ENCODE measurements at regions not wholly inside any gene's neighbourhood (a gene's known extent, or its start where the extent isn't known, plus 50 kb on each side); places are given as distances from the start of the nearest gene placed in this dataset.

DNA sequence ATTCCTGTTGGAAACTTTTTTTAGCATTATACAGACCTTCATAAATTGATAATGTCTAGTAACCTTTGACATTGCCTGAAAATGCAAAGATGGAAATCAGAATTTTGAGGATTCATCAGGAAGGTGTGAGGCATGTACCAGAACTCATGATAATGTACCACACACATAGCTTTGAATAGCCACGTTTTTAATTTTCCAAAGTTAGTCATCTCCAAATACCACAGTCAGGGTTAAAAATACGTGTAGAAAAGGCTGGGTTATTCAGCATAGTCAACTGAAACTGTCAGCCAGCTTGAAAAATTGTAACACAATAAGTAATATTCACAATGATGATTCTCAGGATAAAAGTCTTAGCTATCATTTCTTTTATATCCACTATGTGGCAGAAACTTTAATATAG, 102.0 kb upstream of the THRB start:
- DNase-seq = no peak

DNA sequence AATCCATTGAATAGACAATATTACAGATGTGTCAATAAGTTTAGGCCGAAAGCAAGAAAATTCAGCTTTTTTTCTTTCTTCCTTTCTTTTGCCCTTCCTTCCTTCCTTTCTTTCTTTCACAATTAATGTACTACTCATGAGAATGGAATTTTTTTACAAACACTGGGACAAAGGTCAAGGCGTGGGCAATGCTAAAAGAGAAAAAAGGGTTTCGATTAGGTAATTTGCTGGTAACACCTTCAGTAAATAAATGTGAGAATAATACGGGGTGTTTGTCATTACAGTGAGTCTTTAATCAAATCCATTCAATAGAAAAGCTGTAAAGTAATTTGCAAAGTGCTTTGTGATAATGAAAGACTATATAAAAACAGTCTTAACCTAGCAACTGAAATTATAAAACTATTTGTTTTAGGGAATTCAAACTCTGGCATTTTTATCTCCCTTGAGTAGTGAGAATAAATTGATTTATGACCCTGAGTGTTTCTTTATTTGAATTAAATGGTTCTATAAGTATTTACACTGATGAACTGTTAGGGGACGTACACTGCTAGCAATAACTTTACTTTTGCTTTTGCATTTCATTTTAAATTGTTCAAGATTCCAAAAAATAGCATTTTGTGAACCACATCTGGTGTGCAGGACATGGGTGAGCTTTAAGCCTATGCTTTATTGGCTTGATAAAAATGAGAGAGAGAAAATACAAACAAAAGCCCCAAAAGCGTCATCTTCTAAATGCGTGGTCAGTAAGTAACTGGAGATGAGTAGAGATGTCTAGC, 104.2 kb upstream of the THRB start:
- DNase-seq = no peak

DNA sequence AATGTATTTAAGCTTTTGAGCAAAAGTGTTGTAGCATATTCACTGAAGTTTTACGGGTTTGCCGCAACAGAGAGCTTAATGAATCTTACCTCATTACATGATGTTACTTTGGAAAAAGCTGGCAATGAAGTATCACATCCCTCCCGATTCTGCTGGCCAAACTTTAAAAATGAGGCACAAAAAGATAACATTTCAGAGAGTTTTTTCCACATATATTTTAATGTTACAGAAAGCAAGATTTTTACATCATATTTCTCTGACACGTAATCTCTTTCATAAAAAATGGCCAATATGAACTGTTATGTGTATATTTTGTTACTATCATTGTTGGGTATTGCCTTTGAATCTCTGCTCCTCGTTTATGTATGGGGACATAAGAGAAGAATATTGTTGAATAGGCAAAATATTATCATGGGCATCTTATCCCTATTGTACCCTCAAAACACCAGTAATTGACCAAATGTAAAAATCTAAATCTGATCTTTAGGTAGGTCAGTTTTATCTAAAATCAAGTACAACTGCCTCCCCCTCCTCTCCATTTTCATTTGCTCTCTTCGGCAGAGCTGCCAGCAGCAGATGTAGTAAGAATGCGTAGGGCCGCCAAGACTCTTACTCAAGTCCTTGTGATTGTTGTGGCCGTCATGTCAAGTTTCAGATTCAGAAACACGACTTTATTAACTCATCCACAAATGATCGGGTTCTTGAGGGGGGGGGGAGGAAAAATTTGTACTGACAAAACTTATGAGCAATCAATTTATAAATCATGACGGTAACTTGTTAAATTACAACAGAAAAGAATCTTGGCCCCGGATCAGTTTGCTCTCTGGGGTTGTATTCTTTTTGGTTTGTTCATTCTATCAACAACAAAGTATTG, 106.7 kb upstream of the THRB start:
- no peak for DNase-seq

DNA sequence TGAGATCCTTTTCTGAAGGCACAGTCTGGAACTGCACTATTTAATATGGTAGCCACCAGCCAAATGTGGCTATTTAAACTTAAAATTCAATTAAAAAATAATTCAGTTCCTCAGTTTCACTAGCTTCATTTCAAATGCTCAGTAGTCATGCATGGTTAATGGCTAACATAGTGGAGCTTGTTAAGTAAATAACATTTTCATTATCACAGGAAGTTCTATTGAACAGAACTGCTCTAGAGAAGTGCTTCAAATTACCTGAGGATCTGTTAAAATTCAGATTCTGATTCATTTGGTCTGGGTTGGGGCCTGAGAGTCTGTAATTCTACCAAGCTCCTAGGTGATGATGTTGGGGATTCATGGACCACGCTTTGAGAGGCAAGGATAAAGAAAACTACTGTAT, 109.6 kb upstream of the THRB start:
- no peak for DNase-seq

DNA sequence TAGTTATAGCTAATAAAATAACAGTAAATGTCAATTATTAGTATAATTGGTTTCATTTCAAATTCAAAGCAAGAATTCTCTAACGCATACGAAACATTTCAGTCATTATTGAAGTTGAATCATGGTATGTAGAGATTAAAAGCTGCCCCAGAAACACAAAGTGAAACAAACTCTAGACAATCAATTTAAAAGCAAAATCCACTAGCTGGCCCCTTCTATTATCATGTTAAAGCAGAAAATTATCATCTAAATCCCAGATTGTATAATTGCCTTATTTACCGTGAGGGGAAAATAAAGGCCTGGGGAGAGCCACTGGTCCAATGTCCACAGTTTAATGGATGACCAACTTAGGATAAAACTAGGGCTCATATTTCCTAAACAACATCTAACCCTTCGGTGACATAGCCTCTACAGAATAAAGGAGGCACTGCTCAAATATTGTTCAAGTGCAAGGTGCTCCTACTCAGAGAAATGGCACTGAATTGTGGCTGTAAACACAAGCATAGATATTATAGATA, 110.9 kb upstream of the THRB start:
- no peak for DNase-seq

DNA sequence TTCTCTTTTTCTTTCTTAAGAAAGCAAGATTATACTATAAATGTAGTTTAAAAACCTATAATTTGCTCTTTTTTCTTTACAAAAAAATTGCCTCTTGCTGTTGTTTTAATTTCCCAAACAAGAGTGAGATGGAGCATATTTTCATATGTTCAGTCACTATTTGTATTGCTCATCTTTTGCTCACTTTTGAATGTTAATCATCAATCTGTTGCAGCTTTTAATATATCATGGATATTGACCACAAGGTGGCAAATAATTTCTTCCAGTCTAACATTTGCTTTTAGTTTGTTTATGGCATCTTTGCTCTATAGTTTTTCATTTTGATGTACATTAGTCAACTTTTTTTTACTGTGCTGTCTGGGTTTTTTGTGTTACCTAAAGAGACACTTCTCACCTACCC, 112.6 kb upstream of the THRB start:
- no peak for DNase-seq

DNA sequence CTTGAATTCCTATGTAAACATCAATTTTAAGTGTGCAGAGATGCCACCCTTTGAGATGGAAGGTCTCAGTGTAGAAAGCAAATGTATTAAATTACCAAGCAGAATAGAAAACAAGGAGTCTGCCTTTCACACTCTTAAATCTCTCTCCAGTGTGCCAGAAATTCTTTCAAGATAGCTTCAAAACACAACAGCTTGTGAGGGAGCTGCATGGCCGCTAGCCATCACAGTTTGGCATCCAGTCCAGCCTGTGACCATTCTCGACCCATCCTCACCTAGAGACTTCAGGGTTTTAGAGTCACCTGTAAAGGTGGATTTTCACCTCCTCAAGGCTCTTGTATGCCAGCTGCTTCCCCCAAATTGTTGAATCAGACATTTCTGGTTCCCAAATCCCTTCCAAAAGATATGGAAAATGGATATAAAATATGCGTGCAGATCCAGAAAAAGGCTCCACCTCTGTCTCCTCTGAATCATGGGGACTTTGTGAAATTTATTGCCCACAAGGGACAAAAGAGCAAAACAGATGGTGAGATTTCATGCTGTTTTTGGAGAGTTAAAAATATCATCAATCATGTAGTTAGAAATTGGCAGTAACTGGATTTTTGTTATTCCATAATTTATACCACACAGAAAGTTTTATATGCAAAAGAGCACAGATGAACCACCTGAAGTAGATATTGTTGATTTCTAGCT, 114.2 kb upstream of the THRB start:
- DNase-seq = no peak

DNA sequence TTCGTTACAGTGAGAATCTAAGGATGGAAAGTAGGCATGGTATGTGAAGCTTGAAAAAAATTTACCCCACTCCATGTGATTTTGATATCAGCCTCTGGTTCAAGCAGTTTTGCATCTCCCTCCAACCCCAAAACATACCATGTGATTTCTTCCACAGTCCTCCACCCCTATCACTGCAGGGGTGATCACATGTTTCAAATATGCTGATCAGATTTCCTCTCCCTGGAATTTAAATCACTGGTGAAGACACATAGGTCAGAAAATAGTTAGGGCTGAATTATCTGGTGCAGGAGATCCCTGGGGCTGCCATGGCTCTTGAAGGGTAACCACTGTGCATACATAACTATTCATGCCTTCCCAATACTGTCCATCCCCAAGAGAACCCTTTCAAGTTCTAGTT, 119.7 kb upstream of the THRB start:
- DNase-seq = no peak

DNA sequence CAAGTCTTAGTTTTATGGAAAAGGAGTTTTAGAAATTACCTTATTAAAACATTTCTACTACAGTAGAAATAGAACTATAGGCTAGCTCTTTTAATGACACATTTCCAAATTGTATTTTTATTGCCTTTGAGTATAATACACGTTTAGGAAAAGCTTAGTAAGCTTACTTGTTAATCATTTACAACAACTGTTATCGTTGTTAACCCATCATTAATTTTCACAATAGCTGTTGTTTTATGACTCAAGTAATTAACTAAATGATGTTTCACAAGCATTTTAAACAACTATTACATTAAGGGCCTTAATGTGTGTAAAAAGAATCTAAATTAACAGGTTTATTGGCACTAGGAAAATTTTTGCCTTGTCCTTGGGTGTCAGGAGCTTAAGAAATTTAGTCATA, 120.5 kb upstream of the THRB start:
- DNase-seq = no peak

DNA sequence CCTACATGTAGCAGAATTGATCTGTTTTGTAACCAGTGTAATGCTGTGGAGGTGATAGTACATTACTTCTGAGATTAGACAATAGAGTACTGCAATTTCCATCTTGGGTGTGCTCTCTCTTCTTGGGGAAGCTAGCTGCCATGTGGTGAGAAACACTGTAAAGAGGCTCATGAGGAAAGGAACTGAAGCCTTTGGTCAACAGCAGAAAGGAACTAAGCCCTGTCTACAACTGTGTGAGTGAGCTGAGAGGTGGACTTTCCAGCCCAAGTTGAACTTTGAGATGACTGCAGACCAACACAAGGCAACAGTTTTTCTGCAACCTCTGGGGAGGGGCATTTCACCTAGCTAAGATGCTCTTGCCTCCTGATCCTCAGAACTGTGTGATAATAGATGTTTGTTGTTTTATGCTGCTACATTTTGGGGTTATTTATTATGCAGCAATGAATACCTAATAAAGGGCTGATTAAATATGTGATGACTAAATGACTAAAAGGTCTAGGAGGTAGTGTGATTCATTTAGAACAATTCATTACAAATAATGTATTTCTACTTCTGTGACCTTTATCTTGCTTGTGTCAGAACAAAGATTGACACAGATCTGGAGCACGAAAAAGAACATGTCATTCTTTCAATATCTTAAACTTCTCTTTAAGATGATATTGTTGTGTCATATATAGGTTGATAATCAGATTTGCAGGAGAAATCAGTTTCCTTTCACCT, 121.6 kb upstream of the THRB start:
- no peak for DNase-seq

DNA sequence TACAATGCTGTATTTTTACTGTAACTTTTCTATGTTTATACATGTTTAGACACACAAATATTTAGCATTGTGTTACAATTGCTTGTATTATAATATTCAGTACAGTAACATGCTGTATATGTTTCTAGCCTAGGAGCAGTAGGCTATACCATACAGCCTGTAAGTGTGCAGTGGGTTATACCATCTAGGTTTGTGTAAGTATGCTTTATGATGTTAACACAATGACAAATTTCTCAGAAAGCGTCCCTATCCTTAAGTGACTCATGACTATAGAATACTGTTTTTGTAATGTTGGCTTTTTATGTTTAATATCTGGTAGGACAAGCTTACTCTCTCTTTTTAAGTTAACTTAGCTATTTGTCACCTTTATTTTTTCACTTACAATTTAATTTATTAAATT, 127.5 kb upstream of the THRB start:
- no peak for DNase-seq

DNA sequence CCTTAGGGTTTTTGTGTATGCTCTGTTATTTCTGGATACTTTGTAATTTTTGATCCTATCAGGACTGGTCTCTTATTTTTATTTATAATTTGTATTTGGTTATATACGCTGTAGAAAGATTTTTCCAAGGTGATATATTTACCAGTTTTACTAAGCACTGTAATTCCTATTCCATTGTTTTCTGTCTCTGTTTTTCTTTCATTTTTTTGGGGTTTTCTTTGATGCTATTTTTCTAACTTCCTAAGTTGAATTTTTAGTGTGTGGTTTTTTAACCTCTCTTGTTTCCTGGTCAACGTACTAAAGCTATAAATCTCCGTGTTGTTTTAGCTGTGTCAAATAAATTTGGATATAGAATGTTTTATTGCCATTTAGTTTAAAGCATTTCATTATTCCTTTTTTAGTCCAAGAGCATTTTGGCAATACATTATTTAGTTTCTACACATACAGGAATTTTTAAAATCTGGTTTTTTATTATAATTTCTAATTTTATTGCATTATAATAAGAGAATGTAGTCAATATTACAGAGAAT, 128.1 kb upstream of the THRB start:
- DNase-seq = no peak

DNA sequence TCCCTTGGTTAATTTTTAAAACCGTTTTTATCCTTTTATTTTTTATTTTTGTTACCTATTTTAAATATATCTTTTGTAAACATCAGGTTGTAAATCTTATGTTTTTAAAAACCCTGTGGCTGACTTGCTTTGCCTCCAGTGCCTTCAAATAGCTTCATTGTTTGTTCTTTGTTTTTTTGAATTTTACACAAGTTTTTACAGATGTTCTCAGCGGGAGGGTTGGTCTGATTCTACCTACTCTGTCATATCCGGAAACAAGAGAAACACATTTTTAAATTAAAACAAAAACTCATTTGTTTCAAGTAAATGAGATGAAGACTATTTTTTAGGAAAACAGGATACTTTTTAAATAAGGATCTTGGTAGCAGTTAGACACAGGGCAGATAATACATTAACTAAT, 129.0 kb upstream of the THRB start:
- DNase-seq = no peak

DNA sequence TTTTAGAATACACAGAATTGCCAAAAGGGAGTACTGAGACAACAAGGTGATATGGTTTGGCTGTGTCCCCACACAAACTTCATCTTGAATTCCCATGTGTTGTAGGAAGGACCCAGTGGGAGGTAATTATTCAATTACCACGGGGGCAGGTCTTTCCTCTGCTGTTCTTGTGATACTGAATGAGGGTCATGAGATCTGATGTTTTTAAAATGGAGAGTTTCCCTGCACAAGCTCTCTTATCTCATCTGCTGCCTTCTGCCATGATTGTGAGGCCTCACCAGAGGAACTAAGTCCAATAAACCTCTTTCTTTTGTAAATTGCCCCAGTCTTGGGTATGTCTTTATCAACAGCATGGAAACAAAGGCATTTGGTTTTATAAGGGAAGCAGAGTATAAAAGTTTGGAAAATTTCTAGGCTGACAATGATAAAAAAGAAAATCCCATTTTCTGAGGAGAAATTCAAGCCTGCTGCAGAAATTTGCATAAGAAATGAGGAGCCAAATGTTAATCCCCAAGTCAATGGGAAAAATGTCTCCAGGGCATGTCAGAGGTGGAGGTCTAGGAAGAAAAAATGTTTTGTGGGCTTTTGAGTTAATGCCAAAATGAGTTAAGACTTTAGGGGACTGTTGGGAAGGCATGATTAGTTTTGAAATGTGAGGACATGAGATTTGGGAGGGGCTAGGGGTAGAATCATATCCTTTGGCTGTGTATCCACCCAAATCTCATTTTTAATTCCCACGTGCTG, 130.5 kb upstream of the THRB start:
- DNase-seq = no peak

DNA sequence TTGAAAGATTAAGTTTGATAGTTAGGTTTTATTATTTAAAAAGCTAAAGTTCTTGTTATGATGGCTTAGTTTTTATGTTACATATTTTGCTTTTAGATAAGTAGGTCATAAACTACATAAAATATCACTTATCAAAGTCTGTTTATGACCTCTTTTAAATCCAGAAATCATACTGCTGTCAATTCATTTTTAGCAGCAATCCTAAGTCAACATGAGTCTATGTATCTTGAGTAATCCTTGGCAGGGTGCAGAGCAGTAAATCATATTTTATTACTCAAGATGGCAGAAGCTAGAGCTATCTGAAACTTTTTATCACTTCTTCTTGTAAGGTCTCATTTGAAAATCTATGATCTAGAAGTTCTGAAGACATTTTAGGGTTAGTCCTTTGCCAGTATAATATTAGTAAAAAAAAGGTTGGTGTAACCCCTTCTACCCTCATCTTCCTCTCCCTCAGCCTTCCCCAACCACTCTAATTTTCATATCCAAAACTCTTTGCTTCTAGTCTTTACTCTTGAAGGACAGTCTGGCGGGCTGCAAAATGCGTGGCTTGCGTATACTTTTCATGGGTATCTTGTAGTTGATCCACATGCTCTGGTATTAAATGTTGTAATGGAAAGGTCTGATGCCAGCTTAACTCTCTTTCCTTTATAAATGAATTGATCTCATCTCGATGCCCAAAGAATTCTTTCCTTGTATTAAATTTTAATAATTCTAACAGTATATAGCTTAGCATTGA, 134.0 kb upstream of the THRB start:
- DNase-seq = no peak

DNA sequence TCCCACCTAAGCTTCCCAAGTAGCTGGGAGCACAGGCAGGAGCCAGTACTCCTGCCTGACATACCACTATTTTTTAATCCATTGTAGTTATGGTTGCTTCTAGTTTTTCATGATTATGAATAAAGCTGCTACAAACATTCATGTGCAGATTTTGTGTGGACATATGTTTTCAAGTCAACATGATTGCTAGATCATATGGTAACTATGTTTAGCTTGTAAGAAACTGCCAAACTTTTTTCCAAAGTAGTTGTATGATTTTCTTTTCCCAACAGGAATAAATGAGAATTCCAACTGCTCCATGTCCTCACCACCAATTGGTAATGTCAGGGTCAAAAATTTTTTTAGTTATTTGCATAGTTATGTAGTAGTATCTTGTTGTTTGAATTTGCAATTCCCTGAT, 136.8 kb upstream of the THRB start:
- no peak for DNase-seq

DNA sequence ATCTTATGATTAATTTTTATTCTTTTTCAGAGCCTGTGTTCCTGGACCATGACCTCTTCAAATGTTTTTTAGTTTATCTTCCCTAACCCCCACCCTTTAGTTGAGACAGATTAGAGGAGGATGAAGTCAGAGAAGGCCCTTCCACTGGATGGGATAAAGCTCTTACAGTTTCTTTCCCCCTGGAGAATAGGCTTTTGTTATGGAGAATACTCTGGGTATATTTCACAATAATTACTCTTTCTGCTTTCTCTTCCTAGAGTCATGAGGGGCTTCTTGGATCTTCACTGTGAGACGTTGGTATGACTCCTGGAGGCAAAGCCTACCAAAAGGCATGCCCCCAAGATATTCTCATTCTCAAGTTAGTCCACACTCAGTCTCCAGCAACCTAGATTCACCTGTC, 144.4 kb upstream of the THRB start:
- DNase-seq = no peak

DNA sequence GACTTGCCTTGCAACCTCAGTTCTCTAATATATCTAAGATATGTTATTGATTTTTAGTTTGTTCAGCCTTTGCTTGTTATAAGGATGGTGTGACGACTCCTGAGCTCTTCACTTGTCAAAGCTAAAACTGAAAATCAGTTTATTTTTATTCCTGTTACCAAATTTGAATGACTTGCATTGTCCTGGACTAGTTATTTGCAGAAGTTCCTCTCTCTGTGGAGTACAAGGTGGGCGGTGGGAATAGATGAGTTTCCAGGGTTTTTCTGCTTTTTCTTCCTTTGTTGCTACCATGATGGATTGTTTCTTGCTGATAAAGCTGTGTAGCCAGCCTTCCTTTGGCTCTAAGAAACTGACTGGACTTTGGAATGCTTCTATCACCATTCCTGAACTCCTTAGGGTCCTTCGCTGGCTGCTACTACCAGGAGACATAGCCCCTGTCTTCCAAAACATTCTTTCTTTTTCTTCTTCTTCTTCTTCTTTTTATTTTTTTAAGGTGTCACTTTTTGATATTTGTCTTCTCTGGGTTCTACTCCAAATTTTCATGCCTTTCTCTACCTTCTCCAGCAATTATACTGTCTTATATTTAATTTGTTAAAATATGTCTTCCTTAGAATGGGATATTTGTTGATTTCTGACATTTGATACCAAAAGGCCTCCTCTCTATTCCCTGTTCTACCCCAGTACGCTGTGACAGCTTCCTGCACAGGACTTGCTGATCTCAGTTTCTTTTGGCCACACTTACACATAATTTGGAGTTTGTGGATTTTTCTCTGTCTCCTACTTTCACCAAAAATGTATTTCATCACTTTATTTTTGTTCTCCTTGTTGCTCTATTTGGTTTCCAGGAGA, 145.1 kb upstream of the THRB start:
- no peak for DNase-seq

DNA sequence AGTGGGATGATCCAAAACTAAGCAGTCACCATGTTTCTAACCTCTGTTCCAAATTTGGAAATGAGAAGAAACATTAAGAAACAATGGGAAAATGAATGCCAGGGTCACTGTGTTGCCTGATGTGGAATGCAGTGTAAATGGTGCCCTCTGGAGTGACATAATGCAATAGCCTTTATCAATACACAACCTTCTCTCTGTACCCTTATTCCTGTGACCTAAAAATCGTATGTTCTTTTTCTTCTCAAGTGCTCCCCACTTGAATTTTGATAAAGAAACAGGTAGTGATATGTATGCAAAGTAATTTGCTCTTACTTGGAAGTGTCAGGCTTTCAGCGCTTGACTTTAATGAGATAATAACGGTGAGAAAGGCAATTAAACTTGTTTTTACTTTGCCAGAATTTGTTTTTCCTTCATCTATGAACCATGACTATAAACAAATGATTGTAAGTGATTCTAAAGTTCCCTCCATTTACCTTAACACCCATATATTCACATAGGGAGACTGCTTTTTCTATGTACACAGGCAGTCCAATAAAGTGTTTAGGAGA, 145.8 kb upstream of the THRB start:
- DNase-seq = no peak

DNA sequence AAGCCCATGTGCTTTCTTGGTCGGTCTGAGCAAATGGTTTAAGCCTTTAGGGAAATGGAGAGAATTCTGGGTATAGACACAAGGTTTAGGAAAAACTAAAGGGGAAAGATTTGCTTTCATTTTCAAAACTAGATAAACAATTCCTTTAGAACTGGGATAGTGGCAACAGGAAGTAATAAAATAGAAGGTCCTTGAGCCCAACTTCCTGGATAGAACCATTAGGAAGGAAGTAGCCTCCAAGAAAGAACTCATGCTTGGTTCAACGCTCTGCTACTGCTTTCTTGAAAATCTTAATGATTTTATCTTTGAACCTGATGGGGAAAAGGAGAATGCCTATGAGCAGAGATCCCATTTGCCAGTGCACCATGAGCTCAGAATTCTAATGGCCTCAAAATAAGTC, 147.0 kb upstream of the THRB start:
- no peak for DNase-seq
